ENCODE measurements at regions not wholly inside any gene's neighbourhood (a gene's known extent, or its start where the extent isn't known, plus 50 kb on each side); places are given as distances from the start of the nearest gene placed in this dataset.

DNA sequence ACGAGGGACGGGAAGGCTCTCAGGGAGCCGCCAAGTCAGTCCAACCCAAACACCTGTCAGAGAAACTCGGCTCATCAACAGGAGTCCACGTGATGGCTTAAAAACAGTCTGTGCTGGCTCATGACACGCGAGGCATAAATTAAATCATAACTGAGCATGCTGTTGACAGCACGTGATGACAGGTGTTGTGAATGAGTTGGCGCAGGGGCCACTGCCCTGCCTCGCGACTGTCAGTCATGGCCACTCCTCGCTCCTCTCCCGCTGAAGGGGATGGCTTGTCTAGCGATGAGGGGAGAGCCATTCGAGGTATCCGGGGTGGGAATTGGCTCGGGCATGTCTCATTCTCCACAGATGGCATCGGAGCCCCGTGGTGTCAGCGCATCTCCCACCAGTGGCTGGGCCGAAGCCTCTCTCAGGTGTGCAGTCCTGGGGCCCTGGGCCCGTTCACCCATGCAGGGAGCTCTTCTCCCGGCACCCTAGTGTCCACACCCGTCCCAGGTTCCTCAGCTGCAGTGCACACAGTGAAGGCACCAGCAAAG, 313.3 kb downstream of the BMP7 start:
- H3K27me3 ChIP-seq: no peaks in the 10 kb centered on the region
- TF ChIP-seq, protein P1, sequence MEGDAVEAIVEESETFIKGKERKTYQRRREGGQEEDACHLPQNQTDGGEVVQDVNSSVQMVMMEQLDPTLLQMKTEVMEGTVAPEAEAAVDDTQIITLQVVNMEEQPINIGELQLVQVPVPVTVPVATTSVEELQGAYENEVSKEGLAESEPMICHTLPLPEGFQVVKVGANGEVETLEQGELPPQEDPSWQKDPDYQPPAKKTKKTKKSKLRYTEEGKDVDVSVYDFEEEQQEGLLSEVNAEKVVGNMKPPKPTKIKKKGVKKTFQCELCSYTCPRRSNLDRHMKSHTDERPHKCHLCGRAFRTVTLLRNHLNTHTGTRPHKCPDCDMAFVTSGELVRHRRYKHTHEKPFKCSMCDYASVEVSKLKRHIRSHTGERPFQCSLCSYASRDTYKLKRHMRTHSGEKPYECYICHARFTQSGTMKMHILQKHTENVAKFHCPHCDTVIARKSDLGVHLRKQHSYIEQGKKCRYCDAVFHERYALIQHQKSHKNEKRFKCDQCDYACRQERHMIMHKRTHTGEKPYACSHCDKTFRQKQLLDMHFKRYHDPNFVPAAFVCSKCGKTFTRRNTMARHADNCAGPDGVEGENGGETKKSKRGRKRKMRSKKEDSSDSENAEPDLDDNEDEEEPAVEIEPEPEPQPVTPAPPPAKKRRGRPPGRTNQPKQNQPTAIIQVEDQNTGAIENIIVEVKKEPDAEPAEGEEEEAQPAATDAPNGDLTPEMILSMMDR (IDR thresholded peaks at IDR 0.05): no peak
- no peak overlapping the region for H3K4me3 ChIP-seq
- no peaks in the 10 kb centered on the region for H3K4me1 ChIP-seq
- no peaks in the 10 kb centered on the region for H3K9me3 ChIP-seq
- H3K36me3 ChIP-seq: no peaks in the 10 kb centered on the region
- H3K27ac ChIP-seq: no peak overlapping the region
- DNase-seq (ENCODE audit: low spot score): no peak

DNA sequence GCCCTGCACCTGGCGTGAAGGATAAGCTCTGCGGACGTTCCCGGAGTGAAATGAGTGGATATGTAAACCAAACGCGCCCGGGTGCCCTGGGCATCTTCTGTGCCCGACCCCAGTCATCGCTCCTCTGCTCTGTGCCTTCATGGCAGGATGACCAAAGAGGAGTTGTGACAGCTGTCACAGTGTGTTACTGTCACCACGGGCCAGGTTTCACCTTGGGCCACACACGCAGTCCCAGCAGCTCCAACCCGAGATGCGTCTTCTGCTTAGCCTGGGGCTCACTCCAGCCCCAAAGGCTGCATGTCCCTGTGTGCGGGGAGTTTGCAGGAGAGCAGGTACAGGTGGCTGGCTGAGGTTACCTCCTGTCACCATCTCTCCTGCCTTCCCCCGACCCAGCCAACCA, 311.6 kb downstream of the BMP7 start:
- TF ChIP-seq, protein P1 (IDR thresholded peaks at IDR 0.05): no peak
- Histone ChIP-seq H3K4me3 (no peak overlapping the region), H3K36me3 (no peaks in the 10 kb centered on the region), H3K4me1 (no peaks in the 10 kb centered on the region), H3K27ac (no peak overlapping the region), H3K27me3 (no peaks in the 10 kb centered on the region), H3K9me3 (no peaks in the 10 kb centered on the region)
- no peak for DNase-seq (ENCODE audit: low spot score)

DNA sequence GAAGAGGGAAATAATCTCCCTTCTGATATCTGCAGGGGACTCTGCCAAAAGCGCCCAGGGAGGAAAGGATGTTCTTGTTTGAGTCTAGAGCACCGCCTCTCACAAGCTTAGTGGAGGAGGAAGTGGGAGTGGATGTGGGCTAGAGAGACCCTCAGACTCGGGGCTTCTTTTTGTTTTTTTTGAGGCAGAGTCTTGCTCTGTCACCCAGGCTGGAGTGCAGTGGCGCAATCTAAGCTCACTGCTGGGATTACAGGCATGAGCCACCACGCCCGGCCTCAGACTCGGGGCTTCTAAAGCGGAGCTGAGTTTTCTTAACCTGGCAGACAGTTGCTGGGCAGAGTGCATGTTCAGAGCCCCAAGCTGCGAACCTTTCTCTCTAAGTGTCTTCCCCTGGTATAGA, 310.8 kb downstream of the BMP7 start:
- Histone ChIP-seq H3K36me3 (no peaks in the 10 kb centered on the region), H3K27ac (no peak overlapping the region), H3K4me3 (no peak overlapping the region), H3K4me1 (no peaks in the 10 kb centered on the region), H3K9me3 (no peaks in the 10 kb centered on the region), H3K27me3 (no peaks in the 10 kb centered on the region)
- DNase-seq (ENCODE audit: low spot score): no peak
- TF ChIP-seq, protein P1 (IDR thresholded peaks at IDR 0.05): no peak

DNA sequence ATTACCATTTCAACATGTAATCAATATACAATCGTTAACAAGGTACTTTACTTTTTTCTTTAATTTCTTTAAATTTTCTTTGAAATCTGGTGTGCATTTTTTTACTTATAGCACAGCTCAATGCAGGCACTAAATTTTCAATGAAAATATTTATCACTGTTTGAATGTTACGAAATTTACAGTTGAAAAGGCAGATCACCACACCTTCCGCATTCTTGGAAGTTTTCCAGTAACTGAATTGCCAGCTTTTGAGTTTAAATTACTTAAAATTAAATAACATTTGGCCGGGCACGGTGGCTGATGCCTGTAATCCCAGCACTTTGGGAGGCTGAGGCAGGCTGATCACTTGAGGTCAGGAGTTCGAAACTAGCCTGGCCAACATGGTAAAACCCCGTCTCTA, 309.9 kb downstream of the BMP7 start:
- TF ChIP-seq, protein P1 (IDR thresholded peaks at IDR 0.05): no peak
- Histone ChIP-seq H3K4me1 (no peaks in the 10 kb centered on the region), H3K9me3 (no peaks in the 10 kb centered on the region), H3K27me3 (no peaks in the 10 kb centered on the region), H3K4me3 (no peak overlapping the region), H3K27ac (no peak overlapping the region), H3K36me3 (no peaks in the 10 kb centered on the region)
- no peak for DNase-seq (ENCODE audit: low spot score)

DNA sequence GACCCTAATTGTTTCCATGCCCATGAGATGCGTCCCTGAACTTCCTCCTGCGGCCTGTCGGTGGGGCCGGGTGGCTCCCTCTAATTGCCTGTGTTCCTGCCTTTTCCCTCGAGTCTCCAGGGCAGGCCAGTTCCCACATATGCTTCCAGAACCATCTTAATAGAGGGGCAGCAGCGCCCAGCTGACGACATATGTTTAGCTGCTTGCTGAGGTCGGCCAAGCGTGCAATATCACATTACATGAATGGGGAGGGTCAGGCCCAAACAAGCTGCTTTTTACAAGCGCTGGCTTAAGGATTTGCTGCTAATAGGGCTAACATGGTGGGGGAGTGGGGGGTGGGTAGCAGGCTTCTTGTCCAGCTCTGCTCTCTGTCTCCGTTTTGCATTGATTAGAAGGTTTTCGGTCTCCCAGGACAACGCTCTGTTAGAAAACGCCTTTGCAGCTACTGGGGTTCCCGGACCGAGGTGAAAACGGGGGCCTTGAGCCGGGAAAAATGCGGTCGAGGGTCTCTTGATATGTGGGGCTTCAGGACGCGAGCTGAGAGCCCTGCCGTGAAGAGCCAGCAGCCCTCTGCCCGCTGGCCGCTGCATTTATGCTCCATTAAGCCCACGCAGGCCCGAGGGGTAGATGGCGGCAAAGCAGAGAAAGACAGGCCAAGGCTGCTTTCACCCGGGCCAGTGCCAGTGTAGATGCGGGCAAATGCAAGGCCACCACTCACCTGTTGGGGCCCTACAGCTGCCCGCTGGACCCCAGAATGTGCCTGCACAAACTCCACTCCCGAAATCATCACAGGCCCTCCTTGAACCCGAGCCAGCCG, 308.5 kb downstream of the BMP7 start:
- no peaks in the 10 kb centered on the region for H3K4me1 ChIP-seq
- H3K4me3 ChIP-seq: no peak overlapping the region
- H3K27me3 ChIP-seq: no peaks in the 10 kb centered on the region
- TF ChIP-seq, protein P1 (IDR thresholded peaks at IDR 0.05): no peak
- no peak overlapping the region for H3K27ac ChIP-seq
- no peak for DNase-seq (ENCODE audit: low spot score)
- no peaks in the 10 kb centered on the region for H3K9me3 ChIP-seq
- H3K36me3 ChIP-seq: no peaks in the 10 kb centered on the region
